ACHN (cell line): ENCODE measurements at regions not wholly inside any gene's neighbourhood (a gene's known extent, or its start where the extent isn't known, plus 50 kb on each side); places are given as distances from the start of the nearest gene placed in this dataset.
"Not testable (repeated sequence)": the region's sequence is repeated elsewhere in the genome, so short reads cannot be mapped to it uniquely, and the experiment has no call there.

ENCODE experiments used
- DNase-seq: peaks from one replicate; pipeline ENCODE4 v3.0.0-alpha.2; 2015
- in situ Hi-C: cut with HindIII; loops from 2 replicates; pipeline ENCODE4 v1.10.0; 2017; ENCODE audit warnings: low sequenced_read_pairs, low pct_ligation_motif_present, low pct_unique_long_range_greater_than_20kb

GRCh38 chr3:13188181-13188779, 115.1 kb upstream of the IQSEC1 start:
- DNase-seq = no peak
- in situ Hi-C loops = no loop called here

- in situ Hi-C loops = no loop called here
- DNase-seq = no peak
Observed at GRCh38 chr3:13187593-13187992, 114.4 kb upstream of the IQSEC1 start.

GRCh38 chr3:13186435-13186815, 113.2 kb upstream of the IQSEC1 start:
- in situ Hi-C loops = no loop called here
- DNase-seq = no peak

DNA sequence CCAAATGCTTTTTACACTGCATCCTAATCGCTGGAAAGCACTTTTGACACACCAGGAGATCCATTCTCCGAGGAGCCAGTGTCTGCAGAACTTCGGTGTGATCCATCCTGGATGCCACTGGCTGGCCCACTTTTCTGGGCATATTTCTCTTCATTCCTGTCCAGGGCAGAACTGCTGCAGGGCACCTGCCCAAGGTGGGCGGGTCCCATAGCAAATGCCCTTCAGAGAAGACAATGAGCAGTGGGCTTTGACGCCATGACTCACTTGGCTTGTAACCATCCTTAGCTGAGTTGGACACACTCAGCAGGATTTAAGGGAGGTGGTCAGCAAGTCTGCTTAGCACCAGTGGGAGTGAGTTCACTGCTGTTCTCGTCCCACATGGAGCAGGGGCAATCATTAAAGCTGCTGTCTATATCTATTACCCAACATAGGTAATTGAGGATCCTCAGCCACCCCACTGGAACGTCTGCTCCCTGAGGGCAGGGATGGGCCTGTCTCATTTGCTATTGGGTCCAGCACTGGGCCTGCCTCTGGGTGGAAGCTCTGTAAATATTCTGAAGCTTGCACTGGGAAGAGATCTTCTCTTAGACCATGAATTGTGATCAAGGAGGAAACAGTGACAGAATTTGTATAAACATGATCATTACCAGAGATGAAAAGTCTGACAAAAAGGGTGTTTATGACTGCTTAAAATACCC, 112.7 kb upstream of the IQSEC1 start:
- in situ Hi-C loops = no loop called here
- no peak for DNase-seq

DNA sequence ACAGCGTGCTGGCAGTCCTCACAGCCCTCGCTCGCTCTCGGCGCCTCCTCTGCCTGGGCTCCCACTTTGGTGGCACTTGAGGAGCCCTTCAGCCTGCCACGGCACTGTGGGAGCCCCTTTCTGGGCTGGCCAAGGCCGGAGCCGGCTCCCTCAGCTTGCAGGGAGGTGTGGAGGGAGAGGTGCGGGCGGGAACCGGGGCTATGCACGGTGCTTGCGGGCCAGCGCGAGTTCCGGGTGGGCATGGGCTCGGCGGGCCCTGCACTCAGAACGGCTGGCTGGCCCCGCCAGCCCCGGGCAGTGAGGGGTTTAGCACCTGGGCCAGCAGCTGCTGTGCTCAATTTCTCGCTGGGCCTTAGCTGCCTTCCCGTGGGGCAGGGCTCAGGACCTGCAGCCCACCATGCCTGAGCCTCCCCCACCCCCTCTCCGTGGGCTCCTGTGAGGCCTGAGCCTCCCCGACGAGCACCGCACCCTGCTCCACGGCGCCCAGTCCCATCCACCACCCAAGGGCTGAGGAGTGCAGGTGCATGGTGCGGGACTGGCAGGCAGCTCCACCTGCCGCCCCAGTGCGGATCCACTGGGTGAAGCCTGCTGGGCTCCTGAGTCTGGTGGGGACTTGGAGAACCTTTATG, 106.5 kb upstream of the IQSEC1 start:
- DNase-seq, in situ Hi-C loops: not testable (repeated sequence)

DNA sequence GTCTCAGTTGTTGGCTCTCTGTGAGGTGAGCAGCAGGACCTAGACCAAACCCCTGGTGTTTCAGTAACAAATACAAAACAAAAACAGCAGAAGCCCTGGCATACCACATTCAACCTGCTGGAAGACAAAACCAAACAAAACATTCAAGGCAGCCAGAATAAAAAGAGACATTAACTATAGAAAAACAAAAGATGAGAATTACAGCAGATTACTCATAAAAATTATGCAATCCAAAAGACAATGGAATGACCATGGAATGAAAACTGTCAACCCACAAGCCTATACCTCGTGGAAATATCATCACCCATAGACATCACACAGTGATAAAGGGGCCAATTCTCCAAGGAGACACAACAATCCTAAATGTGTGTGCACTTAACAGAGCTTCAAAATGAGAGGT, 106.0 kb upstream of the IQSEC1 start:
- in situ Hi-C loops = no loop called here

GRCh38 chr3:13178107-13178506, 104.9 kb upstream of the IQSEC1 start:
- DNase-seq = no peak
- in situ Hi-C loops = no loop called here

More for the DNA sequence above, 106.0 kb upstream of the IQSEC1 start:
- no peak for DNase-seq

GRCh38 chr3:13177641-13178040, 104.4 kb upstream of the IQSEC1 start:
- in situ Hi-C loops = no loop called here
- DNase-seq = no peak

- DNase-seq = no peak
- in situ Hi-C loops = no loop called here
Observed at GRCh38 chr3:13177236-13177635, 104.0 kb upstream of the IQSEC1 start.

GRCh38 chr3:13176445-13176844, 103.2 kb upstream of the IQSEC1 start:
- no peak for DNase-seq
- in situ Hi-C loops = no loop called here

DNA sequence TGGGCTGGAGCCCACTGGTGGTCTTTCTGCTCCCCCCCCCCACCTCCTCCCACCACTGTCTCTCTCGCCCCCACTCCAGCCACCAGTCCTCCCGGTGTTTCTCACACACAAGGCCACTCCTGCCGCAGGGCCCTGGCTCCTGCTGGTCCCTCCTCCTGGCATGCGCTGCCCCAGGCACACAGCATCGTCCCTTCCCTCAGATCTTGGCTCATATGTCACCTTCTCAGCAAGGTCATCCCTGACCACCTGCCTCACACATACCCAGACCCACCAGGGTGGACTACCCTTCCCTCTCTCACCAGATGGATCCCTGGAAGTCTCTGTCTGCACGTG, 101.5 kb upstream of the IQSEC1 start:
- in situ Hi-C loops = no loop called here

DNA sequence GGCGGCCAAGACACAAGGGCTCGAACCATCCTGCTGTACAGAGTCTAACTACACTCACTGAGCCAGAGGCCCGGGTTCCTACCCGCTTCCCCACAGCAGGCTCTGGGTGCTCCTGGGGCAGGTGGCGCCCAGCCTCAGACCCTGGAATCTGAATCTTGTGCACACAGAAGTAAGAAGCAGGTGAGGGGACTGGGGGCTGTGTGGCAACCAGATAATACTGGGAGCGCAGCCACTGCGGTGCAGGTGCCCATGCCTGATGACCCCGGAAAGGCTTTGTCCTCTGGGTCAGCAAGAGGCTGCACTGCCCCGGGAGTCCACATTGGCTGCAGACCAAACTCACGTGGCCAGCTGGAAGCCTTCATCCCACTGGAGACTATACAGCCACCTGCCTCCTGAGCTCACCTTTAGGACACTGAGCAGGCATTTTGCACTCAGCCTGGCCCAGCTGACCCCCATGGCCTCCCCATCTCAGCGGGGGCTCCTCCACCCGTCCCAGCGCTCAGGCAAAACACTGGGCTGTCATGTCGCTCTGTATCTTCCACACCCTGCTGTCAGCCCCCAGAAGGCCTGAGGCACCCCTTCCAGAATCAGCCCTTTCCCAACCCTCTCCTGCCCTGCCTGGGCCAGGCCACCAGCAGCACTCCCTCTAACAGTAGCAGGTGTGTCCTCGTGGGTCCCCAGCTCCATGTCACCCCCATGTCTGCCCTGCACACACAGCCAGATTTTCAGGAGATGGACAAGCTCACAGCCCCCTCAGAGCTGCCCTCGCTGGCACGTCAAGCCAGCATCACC, 101.0 kb upstream of the IQSEC1 start:
- in situ Hi-C loops = no loop called here
- no peak for DNase-seq

More for the DNA sequence above, 101.5 kb upstream of the IQSEC1 start:
- DNase-seq = no peak

DNA sequence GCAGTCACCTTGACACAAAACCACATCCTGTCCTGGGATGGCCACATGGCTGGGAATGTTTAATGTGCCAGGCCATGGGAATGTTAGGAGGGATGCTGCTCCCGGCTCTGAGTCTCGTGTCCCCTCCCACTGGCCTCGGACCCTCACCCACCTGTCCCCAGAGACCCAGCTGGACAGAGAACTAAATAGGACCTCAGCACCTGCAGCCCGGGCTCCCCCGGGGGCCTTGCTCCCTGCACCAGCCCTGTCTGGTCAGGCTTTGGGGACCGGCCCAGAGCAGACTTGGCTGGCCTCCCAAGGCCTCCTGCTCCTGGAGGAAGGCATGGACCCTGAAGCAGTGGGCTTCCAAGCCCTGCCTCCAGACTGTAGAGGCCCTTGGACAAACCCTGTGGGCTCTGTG, 100.0 kb upstream of the IQSEC1 start:
- DNase-seq = no peak
- in situ Hi-C loops = no loop called here

DNA sequence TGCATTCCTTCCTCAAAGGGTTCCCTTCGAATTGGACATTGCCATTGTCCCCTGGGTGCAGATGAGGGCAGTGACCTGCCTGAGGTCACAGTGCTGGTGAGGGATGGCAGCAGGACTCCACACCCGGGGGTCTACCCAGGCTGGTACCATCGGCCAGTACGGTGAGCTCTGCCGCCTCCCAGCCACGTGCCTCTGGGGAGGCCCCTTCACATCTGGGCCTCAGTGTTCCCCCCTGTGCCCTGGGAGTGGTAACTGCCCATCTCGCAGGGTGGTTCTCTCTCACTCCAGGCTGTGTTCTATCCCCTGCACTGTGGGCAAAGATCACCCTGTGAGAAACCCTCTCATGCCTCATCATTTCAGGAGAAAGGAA, 99.4 kb upstream of the IQSEC1 start:
- in situ Hi-C loops = no loop called here
- no peak for DNase-seq

DNA sequence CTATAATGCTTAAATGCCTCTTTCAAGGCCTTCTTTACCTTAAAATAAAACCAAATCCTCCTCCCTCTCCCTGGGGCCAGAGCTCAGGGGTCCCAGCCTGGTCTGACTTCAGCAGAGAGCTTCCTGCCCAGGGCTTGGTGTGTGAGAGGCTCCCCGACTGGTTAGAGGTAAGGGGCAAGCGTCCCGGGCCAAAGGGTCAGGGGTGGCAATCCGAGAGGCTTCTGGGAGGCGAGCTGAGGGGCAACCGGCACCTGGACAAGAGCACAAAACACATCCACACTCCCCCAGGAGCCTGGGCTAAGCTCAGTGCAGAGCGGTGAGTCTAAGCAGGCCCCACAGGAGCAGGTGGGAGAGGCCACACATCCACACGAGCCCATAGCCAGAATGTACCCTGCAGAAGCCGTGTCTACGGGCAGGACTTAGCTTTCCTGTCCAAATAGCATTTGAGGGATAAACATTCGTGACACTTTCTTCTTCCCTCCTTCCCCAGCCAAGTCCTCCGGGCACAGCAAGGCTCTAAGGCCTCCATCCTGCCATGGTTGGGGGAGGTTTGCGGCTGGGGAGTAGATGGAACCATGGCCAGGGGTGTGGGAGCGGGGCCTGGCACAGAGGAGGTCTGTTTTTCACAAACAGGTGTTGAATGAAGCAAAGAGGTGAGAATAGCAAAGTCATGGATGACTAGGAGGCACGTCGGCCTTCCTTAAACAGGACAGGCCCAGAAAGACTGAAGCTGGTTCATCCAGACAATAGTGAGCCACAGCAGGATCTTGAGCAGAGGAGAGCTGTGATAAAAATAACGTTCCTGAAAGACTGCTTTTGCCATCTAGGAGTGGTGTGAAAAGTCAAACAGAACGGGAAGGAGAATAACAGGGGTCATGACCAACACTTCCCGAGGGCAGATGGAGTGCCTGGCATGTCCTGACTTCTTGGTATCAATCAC, 98.7 kb upstream of the IQSEC1 start:
- DNase-seq = no peak

DNA sequence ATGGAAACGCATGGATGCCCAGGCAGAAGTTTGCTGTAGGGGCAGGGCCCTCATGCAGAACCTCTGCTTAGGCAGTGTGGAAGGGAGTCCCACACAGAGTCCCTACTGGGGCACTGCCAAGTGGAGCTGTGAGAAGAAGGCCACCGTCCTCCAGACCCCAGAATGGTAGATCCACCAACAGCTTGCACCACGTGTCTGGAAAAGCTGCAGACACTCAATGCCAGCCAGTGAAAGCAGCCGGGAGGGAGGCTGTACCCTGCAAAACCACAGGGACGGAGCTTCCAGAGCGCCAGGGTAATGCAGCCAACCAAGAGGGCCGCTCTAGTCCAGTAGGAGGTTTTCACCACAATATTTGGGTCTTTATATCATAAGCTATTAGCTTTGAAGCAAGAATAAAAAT, 97.1 kb upstream of the IQSEC1 start:
- in situ Hi-C loops = no loop called here
- no peak for DNase-seq

More for the DNA sequence above, 98.7 kb upstream of the IQSEC1 start:
- in situ Hi-C loops = no loop called here

- in situ Hi-C loops = no loop called here
- DNase-seq = no peak
Observed at GRCh38 chr3:13168391-13168790, 95.2 kb upstream of the IQSEC1 start.

DNA sequence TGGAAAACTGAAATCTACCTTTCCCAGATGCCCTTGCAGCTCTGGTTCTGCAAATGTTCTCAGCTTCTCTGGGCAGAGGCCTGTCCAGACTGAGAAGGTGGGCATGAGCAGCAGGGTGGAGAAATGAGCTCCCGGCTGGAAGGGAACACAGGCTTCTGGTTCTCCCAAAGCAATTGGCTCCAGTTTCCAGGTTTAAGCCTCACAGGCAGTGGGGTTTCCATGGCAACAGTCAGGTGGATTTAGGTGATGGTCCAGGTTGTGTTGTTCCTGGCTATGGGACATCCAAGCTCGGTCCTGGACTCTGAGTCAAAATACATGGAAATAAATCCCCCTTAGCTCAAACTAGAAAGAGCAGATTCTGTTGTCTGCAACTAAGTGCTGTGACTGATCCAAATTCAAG, 94.6 kb upstream of the IQSEC1 start:
- no peak for DNase-seq

More for the DNA sequence above, 94.6 kb upstream of the IQSEC1 start:
- in situ Hi-C loops = no loop called here
